GM18502 (cell line): ENCODE measurements at regions not wholly inside any gene's neighbourhood (a gene's known extent, or its start where the extent isn't known, plus 50 kb on each side); places are given as distances from the start of the nearest gene placed in this dataset.

ENCODE experiments used
- ATAC-seq: cut with Tn5 transposase; IDR thresholded peaks from one replicate; pipeline ENCODE4 v1.9.1; 2021; ENCODE audit warnings: mild to moderate bottlenecking; ENCODE audit not compliant: unreplicated experiment, poor library complexity

DNA sequence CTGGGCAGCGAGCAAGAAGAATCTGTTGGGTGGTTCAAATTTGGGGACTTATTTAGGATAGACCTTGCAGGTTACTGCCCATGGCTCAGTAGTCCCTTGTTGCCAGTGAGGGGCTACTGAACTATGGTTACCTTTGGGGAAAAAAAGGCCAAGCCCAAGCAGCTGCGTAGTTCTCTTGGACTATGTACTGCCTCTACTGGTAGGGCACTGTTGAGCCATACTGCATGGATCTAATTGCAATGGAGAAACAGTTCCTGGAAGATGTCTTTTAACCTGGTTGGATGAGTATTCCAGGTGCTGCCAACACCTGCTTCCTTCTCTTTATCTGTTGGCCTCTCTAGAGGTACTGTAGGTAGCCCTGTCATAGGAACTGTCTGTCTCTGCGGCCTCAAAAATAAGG, 671.9 kb upstream of the CBLB start:
- no peak for ATAC-seq

DNA sequence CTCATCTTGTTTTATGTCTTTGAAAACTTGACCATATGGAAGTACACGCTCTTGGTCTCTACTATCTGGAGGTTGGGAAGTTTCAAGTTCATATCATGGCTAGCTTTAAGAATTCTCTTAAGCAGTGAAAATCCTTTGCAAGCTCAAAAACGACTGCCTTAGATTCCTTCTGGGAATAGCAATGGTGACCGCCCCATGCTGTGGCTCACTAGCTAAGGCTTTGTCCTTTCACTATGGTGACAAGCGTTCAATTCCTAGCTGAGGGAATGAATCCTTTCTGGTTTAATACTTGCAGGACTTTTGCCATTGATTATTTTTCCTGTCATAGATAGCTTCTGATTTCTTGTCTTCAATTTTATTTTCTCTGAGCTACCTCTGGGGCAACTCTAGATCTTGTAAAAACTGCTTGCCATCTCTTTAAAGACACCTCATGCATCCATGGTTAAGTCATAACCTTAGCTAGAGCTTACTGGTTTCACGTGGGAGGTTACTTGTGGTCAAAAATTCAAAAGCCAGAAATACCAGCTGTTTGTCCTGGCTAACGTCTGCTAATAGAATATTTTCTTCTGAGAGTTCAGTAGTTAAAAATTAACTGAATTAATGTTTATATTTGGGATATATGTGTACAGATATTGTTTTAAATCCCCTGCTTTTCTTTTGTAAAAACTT, 673.4 kb upstream of the CBLB start:
- ATAC-seq, result no peak

DNA sequence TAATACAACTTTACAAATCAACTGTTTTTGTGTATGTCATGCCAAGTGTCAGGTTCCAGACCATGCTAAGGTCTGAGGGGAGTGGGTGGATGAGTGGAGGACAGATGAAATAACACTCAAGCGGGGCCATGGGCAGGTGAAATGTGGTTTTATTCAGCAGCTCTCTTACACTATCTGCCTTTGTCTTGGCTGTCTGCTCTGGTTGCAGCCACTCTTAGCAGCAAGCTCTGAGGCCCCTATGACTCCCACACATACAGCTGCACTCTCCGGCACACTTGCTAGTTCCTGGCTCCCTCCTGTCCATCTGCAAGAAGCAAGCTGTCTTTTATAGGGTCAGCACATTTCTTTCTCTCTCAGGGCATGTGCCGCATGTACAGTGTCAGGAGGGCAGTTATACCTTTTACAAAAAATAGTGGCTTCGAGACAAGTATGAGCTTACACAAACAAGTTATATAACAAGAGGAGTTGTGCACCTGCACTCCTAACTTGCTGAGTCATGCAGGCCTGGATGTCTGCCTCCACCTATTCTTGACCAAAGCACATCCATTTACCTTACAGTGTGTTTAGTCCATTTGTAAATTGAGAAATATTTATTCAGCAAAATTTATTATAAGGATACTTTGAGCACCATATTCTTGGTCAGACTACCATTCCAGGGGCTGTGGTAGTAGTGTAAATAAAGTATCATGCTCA, 683.7 kb upstream of the CBLB start:
- ATAC-seq, result no peak

- no peak for ATAC-seq
These were observed 691.7 kb upstream of the CBLB start for GRCh38 chr3:106560451-106560966.

GRCh38 chr3:106566277-106566676, 697.5 kb upstream of the CBLB start:
- ATAC-seq, result peak; percentile 94

- ATAC-seq, result no peak
These were observed 701.6 kb upstream of the CBLB start for GRCh38 chr3:106570426-106570825.

DNA sequence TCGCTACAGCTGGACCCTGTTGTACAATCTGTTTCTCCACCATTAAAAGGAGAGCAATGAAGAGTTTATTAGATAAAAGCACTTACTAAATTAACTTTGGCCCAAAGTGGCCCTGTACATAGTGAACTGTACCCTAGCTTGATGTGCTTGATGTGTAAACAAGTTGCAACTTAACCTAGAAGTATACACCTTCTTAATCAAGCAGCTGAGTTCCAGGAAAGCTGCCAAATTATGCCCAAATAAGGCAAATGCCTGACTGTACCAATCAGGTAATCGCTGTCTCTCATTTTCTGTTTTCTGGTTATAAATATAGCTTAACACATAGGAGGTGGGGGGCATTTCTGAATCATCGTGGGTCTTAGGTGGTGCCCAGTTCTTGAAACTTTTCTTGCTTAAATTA, 704.8 kb upstream of the CBLB start:
- ATAC-seq, result no peak

- no peak for ATAC-seq
These were observed 706.2 kb upstream of the CBLB start for GRCh38 chr3:106575029-106575428.

DNA sequence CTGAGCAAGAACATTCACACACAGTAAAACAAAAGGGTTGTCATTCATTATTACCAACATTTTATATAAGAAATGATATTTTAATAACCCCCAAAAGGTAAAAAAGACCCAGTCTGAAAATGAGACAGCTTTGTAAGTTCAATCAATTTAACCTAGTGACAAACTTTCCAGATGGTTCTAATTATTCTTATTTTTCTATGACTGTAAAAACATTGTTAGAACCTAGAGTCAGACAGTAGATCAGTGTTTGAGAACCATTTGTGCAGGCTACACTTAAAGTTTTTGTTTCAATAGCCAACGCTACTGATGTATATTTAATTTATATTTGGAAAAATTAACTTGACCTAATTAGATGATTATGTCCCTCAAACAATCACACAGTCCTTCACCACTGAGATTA, 708.4 kb upstream of the CBLB start:
- ATAC-seq, result no peak

- ATAC-seq, result no peak
These were observed 710.1 kb upstream of the CBLB start for GRCh38 chr3:106578911-106579310.

DNA sequence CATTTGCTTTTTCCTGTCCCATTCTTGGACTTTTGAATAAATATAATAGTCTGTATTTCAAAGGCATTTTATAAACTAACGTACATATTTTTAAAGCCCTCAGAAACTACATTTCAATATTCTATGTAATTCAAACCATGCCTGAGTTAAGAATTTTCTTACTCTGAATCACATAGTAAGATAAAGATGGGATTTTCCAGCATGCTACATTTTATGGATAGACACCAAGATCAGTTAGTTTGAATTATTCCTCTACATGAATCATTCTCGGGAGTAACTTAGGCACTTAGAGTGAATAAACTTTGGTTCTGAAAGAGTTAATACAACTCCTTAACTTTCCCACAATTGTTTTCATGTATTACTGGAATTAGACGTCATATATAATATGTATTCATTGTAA, 713.3 kb upstream of the CBLB start:
- no peak for ATAC-seq

DNA sequence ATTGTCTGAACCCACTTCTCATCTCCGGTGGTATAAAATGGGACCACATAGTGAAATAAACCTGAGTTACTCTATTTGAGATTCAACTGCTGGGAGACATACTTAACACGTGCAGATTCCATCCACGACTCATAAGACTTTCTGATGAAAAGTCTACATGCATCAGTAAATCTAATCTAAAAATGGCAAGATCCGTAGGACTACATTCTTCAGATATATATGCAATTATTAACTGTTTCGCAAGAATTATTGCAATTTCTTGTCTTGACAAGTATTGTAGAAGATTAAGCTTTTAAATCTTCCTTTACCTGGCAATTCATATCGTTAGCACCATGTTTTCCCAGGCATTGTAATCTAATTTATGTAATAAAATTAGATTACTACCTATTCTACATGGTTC, 718.7 kb upstream of the CBLB start:
- no peak for ATAC-seq

DNA sequence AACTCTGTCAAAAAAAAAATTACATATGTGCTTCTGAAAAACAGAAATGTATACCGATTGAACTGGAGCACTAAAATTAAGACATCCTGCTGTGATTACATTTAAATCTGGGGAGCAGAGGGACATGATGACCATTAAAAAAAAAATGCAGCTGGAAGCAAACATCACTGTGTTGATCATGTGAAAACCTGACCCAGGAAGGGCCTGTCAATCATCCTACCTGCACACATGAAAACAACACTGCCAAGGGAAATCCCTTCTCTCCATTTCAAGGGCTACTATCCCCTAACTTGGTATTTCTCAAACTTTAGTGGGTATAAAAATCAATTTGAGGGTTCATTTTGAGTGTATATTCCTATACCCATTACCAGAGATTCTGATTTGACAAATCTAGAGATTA, 719.9 kb upstream of the CBLB start:
- no peak for ATAC-seq

GRCh38 chr3:106589311-106589942, 720.6 kb upstream of the CBLB start:
- ATAC-seq, result no peak

DNA sequence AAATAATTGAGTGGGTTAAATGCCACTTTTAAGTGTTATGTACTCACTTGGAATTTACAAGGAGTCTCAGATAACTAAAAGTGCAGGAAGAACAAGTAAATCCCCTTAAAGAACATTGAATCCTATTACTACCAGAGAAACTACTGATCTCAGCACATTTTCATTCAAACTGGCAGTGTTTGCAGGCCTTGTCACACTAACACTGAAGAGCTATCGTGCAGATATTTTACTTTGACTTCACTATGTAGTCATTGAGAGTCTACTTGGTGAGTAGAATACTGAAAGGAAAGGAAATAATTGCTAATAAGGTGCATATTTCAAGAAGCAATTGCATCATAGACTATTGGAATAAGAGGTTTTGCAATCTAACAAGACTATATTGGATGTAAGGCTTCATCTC, 721.4 kb upstream of the CBLB start:
- ATAC-seq, result no peak

DNA sequence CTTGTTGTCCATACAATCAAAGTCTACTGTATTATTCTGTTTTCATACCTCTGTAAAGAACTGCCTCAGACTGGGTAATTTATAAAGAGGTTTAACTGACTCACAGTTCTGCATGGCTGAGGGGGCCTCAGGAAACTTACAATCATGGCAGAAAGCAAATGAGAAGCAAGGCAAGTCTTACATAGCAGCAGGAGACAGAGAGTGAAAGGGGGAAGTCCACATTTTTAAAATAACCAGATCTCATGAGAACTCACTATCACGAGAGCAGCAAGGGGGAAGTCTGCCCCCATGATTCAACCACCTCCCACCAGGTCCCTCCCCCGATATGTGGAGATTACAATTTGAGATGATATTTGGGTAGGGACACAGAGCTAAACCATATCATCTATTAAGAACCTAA, 724.6 kb upstream of the CBLB start:
- no peak for ATAC-seq

DNA sequence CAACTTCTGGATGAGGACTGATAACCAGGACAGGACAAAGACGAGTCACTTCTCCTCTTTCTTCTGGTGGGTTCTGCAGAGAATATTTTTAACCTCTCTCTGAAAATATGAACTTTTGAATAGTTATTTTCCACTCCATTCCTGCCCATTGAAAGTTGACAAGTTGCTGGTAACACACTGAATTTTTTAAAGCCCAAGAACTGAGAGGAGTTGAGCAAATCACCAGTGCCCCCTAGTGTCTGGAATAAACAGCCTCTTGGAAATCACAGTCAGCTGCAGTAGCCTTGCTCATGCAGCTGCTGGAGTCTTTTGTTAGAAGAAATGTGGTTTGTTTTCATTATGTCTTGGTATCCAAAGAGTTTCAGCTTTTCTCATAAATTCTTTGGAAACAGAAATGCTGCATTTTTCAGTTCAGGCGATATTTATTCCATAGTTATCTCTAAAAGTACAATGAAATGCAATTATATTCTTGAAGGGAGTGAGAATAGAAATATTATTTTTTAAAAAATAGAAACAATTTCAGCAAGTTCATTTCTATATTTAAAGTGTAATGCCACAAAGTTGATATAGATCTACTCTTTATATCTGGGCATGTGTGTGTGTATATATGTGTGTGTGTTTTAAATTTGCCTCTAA, 741.0 kb upstream of the CBLB start:
- ATAC-seq, result peak; percentile 81

DNA sequence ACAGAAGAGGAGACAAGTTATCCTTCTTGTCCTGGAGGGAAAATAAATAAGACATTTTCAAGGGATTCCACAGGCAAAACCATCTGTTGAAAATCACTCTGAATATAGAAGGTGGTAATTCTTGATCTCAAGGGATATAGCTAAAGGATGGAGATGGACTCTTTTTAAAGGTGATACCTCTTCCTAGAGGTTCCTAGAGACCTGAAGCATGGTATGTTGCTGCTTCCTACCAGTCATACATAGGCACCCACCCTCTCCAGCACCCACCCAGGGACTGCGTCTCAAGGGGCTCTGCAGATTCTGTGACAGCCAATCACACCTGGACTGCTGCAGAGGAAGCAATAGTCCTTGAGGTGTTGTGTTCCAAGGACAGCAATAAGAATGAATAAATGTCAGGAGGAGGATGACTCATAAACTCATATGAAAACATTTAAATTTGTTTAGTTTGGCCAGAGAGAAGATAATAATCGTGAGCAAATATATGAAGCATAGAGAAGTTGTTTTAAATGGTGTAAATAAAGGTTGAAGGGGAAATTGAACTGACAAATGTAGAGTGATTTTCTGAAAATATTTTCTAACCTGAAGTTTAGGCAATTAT, 741.6 kb upstream of the CBLB start:
- ATAC-seq, result no peak

GRCh38 chr3:106611116-106611515, 742.3 kb upstream of the CBLB start:
- ATAC-seq, result no peak

DNA sequence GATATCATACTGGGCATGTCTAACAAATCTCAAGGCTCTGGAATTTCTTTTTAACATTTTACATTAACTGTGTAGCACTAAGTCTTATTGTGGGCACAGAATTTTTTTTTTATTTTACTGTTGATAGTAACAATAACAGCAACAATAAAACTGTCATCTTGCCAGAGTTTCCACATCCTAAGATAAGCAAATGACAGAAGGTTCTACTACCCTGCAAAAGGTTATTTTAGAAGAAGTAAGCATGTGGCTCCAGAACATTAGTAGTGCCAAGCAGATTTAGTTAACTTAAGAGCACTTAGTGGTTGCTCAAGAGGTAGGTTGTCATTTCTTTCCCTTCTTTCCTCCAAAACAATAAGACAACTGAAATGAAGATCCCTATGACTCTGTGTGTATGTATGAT, 743.0 kb upstream of the CBLB start:
- no peak for ATAC-seq

GRCh38 chr3:106616556-106616955, 747.7 kb upstream of the CBLB start:
- ATAC-seq, result no peak
